GM13976 (cell line): ENCODE measurements at regions not wholly inside any gene's neighbourhood (a gene's known extent, or its start where the extent isn't known, plus 50 kb on each side); places are given as distances from the start of the nearest gene placed in this dataset.
"Not testable (repeated sequence)": the region's sequence is repeated elsewhere in the genome, so short reads cannot be mapped to it uniquely, and the experiment has no call there.

ENCODE experiments used
- DNase-seq: peaks from one replicate; pipeline ENCODE4 v3.0.0; 2012; ENCODE audit warnings: low spot score
- in situ Hi-C: fragments of 300-500 bp; cut with MboI; formaldehyde crosslinking; loops from one replicate; pipeline ENCODE4 v1.12.0; 2022; ENCODE audit warnings: low sequenced_read_pairs, mixed read lengths, inconsistent platforms; ENCODE audit not compliant: unreplicated experiment
- TF ChIP-seq, protein P1 (sequence below): IDR thresholded peaks from 2 replicates; pipeline ENCODE4 v1.5.1; 2012; ENCODE audit warnings: borderline replicate concordance, mild to moderate bottlenecking; ENCODE audit not compliant: insufficient read depth; ENCODE audit errors: extremely low read depth, missing control alignments, control extremely low read depth

DNA sequence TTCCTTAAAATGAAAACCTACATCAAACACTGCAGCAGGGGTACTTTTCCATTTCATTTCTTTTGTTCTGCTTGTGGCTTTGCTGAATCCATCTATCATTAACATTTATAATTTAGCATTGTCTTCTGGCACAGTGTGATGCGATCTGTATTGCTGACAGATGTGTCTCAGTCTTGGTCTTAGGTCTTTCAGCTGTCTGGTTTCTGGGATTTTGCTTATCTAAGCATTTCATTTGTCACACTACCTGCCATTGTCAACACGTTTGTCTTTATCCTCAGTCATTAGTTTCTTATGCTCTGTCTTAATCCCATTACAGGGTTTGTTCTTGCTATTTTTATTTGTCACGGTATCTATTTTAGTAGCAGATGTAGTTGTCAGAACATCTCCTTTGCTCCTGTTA lies 303.1 kb downstream of the IZUMO3 start:
- no peak for DNase-seq
- in situ Hi-C loops: no loop called here
- TF ChIP-seq, protein P1, sequence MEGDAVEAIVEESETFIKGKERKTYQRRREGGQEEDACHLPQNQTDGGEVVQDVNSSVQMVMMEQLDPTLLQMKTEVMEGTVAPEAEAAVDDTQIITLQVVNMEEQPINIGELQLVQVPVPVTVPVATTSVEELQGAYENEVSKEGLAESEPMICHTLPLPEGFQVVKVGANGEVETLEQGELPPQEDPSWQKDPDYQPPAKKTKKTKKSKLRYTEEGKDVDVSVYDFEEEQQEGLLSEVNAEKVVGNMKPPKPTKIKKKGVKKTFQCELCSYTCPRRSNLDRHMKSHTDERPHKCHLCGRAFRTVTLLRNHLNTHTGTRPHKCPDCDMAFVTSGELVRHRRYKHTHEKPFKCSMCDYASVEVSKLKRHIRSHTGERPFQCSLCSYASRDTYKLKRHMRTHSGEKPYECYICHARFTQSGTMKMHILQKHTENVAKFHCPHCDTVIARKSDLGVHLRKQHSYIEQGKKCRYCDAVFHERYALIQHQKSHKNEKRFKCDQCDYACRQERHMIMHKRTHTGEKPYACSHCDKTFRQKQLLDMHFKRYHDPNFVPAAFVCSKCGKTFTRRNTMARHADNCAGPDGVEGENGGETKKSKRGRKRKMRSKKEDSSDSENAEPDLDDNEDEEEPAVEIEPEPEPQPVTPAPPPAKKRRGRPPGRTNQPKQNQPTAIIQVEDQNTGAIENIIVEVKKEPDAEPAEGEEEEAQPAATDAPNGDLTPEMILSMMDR: no peak

DNA sequence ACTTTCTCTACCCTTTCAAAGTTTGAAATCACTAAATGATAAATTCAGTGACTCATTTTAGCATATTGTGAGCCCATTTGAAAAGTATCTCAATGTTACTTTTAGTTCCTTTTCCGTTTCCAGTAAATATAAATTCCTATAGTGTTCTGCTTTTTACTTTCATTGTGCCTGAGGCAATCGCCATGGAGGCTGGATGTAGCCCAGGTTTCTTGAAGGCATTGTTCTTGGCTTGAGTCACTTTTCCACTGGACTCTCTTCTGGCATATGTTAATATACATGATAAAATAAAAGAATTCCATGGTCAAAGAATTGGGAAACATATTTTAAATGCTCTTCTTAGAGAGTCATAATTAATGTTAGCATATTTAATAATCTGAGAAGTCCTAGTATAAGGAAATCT lies 327.0 kb downstream of the IZUMO3 start:
- DNase-seq: no peak
- in situ Hi-C loops: no loop called here

DNA sequence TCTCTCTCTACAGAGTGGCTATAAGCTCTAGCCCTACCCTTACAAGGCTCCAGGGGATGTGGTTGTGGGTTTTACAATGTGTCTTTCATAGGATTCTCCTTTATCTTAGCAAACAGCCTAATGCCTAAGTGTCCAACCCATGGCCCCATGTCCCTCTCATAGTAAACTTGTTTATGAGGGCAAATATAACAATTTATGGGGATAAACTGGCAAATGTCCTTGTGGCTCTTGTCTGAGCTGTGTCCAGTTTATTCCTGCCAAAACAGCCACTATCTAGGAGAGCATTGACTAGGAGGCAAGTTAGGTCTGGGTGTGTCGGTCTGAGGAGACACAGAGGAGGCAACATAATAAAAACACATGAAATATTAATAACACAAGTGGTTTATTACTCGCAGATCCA lies 335.1 kb downstream of the IZUMO3 start:
- in situ Hi-C loops: no loop called here
- TF ChIP-seq, protein P1: no peak
- no peak for DNase-seq

More for the DNA sequence above, 327.0 kb downstream of the IZUMO3 start:
- TF ChIP-seq, protein P1: no peak

DNA sequence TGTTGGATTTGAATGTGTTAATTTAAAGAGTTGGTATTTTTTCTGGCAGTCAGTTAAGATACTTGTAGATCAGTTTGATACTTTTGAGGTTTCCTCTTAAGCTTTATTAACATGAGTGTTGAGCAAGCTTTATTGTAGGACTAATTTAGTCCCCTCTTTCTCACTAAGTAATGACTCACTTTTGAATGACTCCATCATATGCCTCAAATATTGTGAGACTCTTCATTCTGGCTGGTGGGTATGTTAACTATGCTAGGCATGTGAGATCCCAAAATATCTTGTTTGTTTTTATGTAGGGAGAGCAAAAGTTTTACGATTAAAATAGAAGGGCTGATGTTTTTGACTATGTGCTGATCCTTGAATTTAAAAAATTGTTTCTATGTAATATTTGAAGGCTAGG lies 355.7 kb downstream of the IZUMO3 start:
- no peak for DNase-seq
- in situ Hi-C loops: no loop called here
- TF ChIP-seq, protein P1: no peak

DNA sequence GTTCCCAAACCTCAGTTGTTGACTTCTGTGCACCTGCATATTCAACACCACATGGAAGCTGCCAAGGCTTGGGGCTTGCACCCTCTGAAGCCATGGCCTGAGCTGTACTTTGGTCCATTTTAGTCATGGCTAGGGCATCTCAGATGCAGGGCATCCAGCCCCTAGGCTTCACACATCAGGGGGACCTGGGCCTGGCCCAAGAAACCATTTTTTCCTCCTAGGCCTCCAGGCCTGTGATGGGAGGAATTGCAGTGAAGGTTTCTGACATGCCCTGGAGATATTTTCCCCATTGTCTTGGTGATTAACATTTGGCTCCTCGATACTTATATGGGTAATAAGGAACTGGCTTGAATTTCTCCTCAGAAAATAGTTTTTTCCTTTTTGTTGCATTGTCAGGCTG lies 354.5 kb upstream of the ELAVL2 start:
- DNase-seq, in situ Hi-C loops: not testable (repeated sequence)

DNA sequence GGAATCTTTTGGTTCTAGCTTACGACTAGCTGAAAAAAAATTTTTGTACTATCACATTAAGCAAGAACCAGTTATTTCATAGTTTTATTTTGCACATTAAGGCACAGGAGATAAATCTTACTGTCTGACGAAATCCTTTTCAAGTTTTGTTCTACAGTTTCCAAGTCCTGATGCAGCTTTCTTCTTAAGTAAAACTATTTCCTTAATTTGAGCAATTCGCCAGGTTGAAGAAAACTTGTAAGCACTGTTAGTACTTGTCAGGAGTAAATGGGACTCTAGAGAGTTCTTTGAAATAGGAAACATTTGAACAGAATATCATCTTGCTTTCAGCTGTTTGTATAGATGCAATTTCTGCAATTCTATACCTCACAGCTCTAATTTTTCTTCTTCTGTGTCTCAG lies 318.8 kb upstream of the ELAVL2 start:
- in situ Hi-C loops: no loop called here
- TF ChIP-seq, protein P1: no peak
- DNase-seq: no peak

DNA sequence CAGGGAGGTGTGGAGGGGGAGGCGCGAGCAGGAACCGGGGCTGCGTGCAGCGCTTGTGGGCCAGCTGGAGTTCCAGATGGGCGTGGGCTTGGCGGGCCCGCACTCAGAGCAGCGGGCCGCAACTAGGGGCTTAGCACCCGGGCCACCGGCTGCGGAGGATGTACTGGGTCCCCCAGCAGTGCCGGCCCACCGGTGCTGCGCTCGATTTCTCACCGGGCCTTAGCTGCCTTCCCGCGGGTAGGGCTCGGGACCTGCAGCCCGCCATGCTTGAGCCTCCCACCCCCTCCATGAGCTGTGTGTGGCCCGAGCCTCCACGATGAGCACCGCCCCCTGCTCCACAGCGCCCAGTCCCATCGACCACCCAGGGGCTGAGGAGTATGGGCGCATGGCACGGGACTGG lies 309.0 kb upstream of the ELAVL2 start:
- DNase-seq, in situ Hi-C loops: not testable (repeated sequence)

DNA sequence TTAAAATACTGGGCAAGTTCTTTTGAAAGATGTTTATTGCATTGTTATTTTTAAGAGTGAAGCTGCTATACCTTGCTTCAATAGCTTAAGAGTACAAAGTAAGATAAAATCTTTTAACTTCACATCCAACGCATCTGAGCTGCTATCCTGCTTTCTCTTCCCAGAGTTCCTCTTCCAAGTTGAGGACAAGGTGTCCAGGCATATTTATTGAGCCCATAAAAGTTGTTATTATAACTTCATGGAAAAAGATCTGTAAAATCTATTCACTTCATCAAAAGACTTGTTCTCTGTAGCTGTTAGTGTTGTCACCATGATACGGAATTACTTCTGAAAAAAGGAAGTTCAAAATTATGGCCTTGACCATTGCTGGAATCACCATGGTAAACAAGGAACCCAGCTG lies 306.2 kb upstream of the ELAVL2 start:
- TF ChIP-seq, protein P1: no peak
- DNase-seq: no peak
- in situ Hi-C loops: no loop called here
